ENCODE measurements at regions not wholly inside any gene's neighbourhood (a gene's known extent, or its start where the extent isn't known, plus 50 kb on each side); places are given as distances from the start of the nearest gene placed in this dataset.
"Not testable (repeated sequence)": the region's sequence is repeated elsewhere in the genome, so short reads cannot be mapped to it uniquely, and the experiment has no call there.

- DNase-seq = no peak
Measured at GRCh38 chr7:113705439-113705838, 213.4 kb downstream of the PPP1R3A start.

GRCh38 chr7:113698556-113699220 lies 220.1 kb downstream of the PPP1R3A start:
- no peak for DNase-seq

GRCh38 chr7:113694149-113694548 lies 224.7 kb downstream of the PPP1R3A start:
- no peak for DNase-seq

- no peak for DNase-seq
Measured at GRCh38 chr7:113684165-113684564, 234.6 kb downstream of the PPP1R3A start.

- DNase-seq = no peak
Measured at GRCh38 chr7:113677811-113678210, 241.0 kb downstream of the PPP1R3A start.

- no peak for DNase-seq
Measured at GRCh38 chr7:113664867-113665266, 253.9 kb downstream of the PPP1R3A start.

GRCh38 chr7:113659416-113659815 lies 259.4 kb downstream of the PPP1R3A start:
- DNase-seq = no peak

- DNase-seq = no peak
Measured at GRCh38 chr7:113657603-113658002, 261.2 kb downstream of the PPP1R3A start.

GRCh38 chr7:113652501-113652900 lies 266.3 kb downstream of the PPP1R3A start:
- DNase-seq = no peak

GRCh38 chr7:113649556-113649955 lies 269.3 kb downstream of the PPP1R3A start:
- DNase-seq = no peak

- DNase-seq = no peak
Measured at GRCh38 chr7:113639221-113639620, 279.6 kb downstream of the PPP1R3A start.

GRCh38 chr7:113636727-113637421 lies 281.9 kb downstream of the PPP1R3A start:
- no peak for DNase-seq

- DNase-seq = no peak
Measured at GRCh38 chr7:113635492-113635891, 283.3 kb downstream of the PPP1R3A start.

GRCh38 chr7:113633073-113633472 lies 285.7 kb downstream of the PPP1R3A start:
- no peak for DNase-seq

- no peak for DNase-seq
Measured at GRCh38 chr7:113628948-113629847, 289.6 kb downstream of the PPP1R3A start.

GRCh38 chr7:113625494-113626102 lies 293.2 kb downstream of the PPP1R3A start:
- DNase-seq = no peak

- DNase-seq = no peak
Measured at GRCh38 chr7:113622796-113623195, 296.0 kb downstream of the PPP1R3A start.

GRCh38 chr7:113610572-113610971 lies 308.2 kb downstream of the PPP1R3A start:
- DNase-seq = no peak

- DNase-seq = no peak
Measured at GRCh38 chr7:113608782-113609181, 310.0 kb downstream of the PPP1R3A start.

- no peak for DNase-seq
Measured at GRCh38 chr7:113606325-113606724, 312.5 kb downstream of the PPP1R3A start.

- not testable (repeated sequence) for DNase-seq
Measured at GRCh38 chr7:113600428-113600827, 318.4 kb downstream of the PPP1R3A start.

- not testable (repeated sequence) for DNase-seq
Measured at GRCh38 chr7:113593455-113593854, 325.4 kb downstream of the PPP1R3A start.

- DNase-seq = not testable (repeated sequence)
Measured at GRCh38 chr7:113592924-113593323, 325.9 kb downstream of the PPP1R3A start.
